GOT3 (cell line): ENCODE measurements at regions not wholly inside any gene's neighbourhood (a gene's known extent, or its start where the extent isn't known, plus 50 kb on each side); places are given as distances from the start of the nearest gene placed in this dataset.
"Not testable (repeated sequence)": the region's sequence is repeated elsewhere in the genome, so short reads cannot be mapped to it uniquely, and the experiment has no call there.

ENCODE experiments used
- DNase-seq: peaks from one replicate; lab custom pipeline; 2025; ENCODE audit warnings: mixed read lengths; lab: John Stamatoyannopoulos, UW

GRCh38 chr10:94125856-94126255 lies 132.1 kb downstream of the PLCE1 start:
- no peak for DNase-seq

GRCh38 chr10:94129393-94130130 lies 135.8 kb downstream of the PLCE1 start:
- DNase-seq: no peak

GRCh38 chr10:94131885-94132284 lies 138.2 kb downstream of the PLCE1 start:
- no peak for DNase-seq

- no peak for DNase-seq
These were observed 139.5 kb downstream of the PLCE1 start for GRCh38 chr10:94133239-94133638.

- DNase-seq: no peak
These were observed 144.0 kb downstream of the PLCE1 start for GRCh38 chr10:94137747-94138146.

- no peak for DNase-seq
These were observed 144.7 kb downstream of the PLCE1 start for GRCh38 chr10:94138391-94138790.

- DNase-seq: no peak
These were observed 149.5 kb downstream of the PLCE1 start for GRCh38 chr10:94143261-94143660.

GRCh38 chr10:94146313-94146712 lies 152.6 kb downstream of the PLCE1 start:
- no peak for DNase-seq

GRCh38 chr10:94146746-94147145 lies 153.0 kb downstream of the PLCE1 start:
- no peak for DNase-seq

- DNase-seq: no peak
These were observed 156.0 kb downstream of the PLCE1 start for GRCh38 chr10:94149702-94150101.

- DNase-seq: no peak
These were observed 156.9 kb downstream of the PLCE1 start for GRCh38 chr10:94150541-94151184.

- DNase-seq: no peak
These were observed 162.1 kb downstream of the PLCE1 start for GRCh38 chr10:94155722-94156271.

GRCh38 chr10:94156453-94156852 lies 162.7 kb downstream of the PLCE1 start:
- DNase-seq: no peak

GRCh38 chr10:94165158-94165611 lies 171.5 kb downstream of the PLCE1 start:
- DNase-seq: not testable (repeated sequence)

- DNase-seq: no peak
These were observed 178.6 kb downstream of the PLCE1 start for GRCh38 chr10:94172332-94172731.

- no peak for DNase-seq
These were observed 179.9 kb downstream of the PLCE1 start for GRCh38 chr10:94173594-94173993.

- DNase-seq: no peak
These were observed 181.1 kb downstream of the PLCE1 start for GRCh38 chr10:94174838-94175237.

- DNase-seq: no peak
These were observed 184.1 kb downstream of the NOC3L start for GRCh38 chr10:94178475-94179253.

GRCh38 chr10:94180576-94180975 lies 182.2 kb downstream of the NOC3L start:
- no peak for DNase-seq

- peak; percentile 25 for DNase-seq
These were observed 179.0 kb downstream of the NOC3L start for GRCh38 chr10:94183666-94184264.

GRCh38 chr10:94186722-94187121 lies 176.0 kb downstream of the NOC3L start:
- no peak for DNase-seq

GRCh38 chr10:94192333-94192732 lies 170.4 kb downstream of the NOC3L start:
- no peak for DNase-seq
